Left lung (tissue), 4 donors: ENCODE measurements at regions not wholly inside any gene's neighbourhood (a gene's known extent, or its start where the extent isn't known, plus 50 kb on each side); places are given as distances from the start of the nearest gene placed in this dataset.
A peak's percentile ranks its signal among the peaks of the same experiment; 100 is the strongest.

ENCODE experiments used
- ATAC-seq: fragments of 200-7000 bp; cut with Tn5 transposase; one replicate; pipeline ENCODE4 v1.9.1; 2020; ENCODE audit warnings: moderate library complexity
- DNase-seq, 4 donors: peaks; one replicate each; pipeline ENCODE4 v3.0.0-alpha.2; 2013 to 2020
- H3K27ac ChIP-seq, 2 donors: fragments of 200-600 bp; sonication (generic) in 1 of 2; one replicate each; pipeline versions ENCODE4 v1.5.0 to v1.8.0; 2020 to 2021
- H3K27me3 ChIP-seq, 2 donors: fragments of 200-600 bp; sonication (generic) in 1 of 2; one replicate each; pipeline versions ENCODE4 v1.5.0 to v1.8.0; 2020 to 2021
- H3K36me3 ChIP-seq, 2 donors: fragments of 200-600 bp; sonication (generic) in 1 of 2; one replicate each; pipeline versions ENCODE4 v1.5.0 to v1.8.0; 2020 to 2021
- H3K4me1 ChIP-seq, 2 donors: fragments of 200-600 bp; one replicate each; pipeline ENCODE4 v1.8.0; 2021
- H3K4me3 ChIP-seq, 2 donors: fragments of 200-600 bp; sonication (generic) in 1 of 2; one replicate each; pipeline versions ENCODE4 v1.5.0 to v1.8.0; 2020 to 2021; ENCODE audit warnings: mild to moderate bottlenecking in 1 of 2
- H3K9me3 ChIP-seq, 2 donors: fragments of 200-600 bp; sonication (generic) in 1 of 2; one replicate each; pipeline versions ENCODE4 v1.5.0 to v1.8.0; 2020 to 2021
- intact Hi-C, 2 donors: fragments of 100-400 bp; cut with DNase I; formaldehyde crosslinking; loops; one replicate each; pipeline versions ENCODE4 v1.11.2 to v1.14.2; 2022
- TF ChIP-seq, protein P1 (sequence below), 2 donors: fragments of 200-600 bp; sonication (generic) in 1 of 2; IDR thresholded peaks; one replicate each; pipeline versions ENCODE4 v1.5.0 to v1.8.0; 2021; ENCODE audit warnings: antibody characterized with exemption in 2 of 2
- donor health status: DM: no; HTN: yes; CAD: no.
- donor health status: DM: no; HTN: no; CAD: no.

DNA sequence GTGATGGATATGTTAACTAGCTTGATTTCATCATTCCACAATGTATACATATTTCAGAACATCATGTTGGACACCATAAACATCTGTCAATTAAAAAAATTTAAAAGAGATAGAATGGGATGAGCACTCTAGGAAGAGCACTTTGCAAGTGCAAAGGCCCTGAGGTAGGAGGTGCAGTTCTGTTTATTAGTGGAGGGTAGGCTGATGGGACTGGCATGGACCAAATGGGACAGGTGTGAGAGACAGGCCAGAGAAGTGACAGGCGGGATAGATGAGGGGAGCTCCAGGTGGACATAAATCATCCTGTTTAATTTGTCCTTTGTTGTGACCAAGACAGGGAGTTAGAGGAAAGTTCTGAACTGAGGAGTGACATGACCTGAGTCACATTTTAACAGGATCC, 477.9 kb downstream of the TSN start:
- H3K36me3 ChIP-seq = no peaks in the 10 kb centered on the region
- H3K4me3 ChIP-seq = no peak overlapping the region
- intact Hi-C loops = no loop called here
- H3K4me1 ChIP-seq = no peaks in the 10 kb centered on the region
- H3K27me3 ChIP-seq = peaks cover 0 to 3% of the 10 kb centered on the region in 2 donors
- no peaks in the 10 kb centered on the region for H3K9me3 ChIP-seq
- ATAC-seq (no peak), DNase-seq (no peak)
- no peak overlapping the region for H3K27ac ChIP-seq
- TF ChIP-seq, protein P1, sequence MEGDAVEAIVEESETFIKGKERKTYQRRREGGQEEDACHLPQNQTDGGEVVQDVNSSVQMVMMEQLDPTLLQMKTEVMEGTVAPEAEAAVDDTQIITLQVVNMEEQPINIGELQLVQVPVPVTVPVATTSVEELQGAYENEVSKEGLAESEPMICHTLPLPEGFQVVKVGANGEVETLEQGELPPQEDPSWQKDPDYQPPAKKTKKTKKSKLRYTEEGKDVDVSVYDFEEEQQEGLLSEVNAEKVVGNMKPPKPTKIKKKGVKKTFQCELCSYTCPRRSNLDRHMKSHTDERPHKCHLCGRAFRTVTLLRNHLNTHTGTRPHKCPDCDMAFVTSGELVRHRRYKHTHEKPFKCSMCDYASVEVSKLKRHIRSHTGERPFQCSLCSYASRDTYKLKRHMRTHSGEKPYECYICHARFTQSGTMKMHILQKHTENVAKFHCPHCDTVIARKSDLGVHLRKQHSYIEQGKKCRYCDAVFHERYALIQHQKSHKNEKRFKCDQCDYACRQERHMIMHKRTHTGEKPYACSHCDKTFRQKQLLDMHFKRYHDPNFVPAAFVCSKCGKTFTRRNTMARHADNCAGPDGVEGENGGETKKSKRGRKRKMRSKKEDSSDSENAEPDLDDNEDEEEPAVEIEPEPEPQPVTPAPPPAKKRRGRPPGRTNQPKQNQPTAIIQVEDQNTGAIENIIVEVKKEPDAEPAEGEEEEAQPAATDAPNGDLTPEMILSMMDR (IDR thresholded peaks at IDR 0.05) = no peak

DNA sequence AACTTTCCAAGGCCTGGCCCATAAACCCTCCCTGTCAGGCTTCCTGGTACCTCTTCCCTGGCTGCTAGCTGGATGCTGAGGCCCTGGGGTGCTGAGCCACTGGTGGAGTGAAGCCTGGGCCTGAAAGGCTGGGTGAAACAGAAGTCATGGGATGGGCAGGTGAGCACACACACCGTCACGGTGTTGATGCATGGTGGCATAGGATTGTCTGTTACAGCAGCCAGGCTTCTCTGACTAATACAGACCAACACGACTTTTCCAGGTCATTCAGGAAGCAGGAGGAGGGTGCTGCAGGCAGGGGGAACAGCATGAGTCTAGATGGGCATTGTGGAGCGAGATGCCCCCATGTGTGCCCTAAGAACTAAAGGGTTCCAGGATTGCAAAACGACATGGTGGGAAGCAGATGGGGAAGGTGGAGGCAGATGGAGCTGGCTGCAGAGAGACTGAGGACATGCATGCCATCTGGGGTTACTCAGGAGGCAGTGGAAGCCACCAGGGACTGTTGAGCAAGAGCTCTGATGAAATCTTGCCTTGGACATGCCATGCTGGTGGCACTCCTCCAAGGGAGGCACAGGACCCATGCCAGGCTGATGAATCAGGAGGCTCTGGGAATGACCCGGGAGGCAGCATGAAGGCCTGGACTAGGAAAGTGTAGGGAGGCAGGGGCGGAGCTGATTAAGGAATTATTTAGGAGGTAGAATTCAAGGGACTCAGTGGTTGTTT, 480.9 kb downstream of the TSN start:
- intact Hi-C loops = no loop called here
- Histone ChIP-seq H3K9me3 (no peaks in the 10 kb centered on the region), H3K36me3 (no peaks in the 10 kb centered on the region), H3K27me3 (peaks cover 0 to 3% of the 10 kb centered on the region in 2 donors), H3K27ac (no peak overlapping the region), H3K4me1 (no peaks in the 10 kb centered on the region), H3K4me3 (no peak overlapping the region)
- DNase-seq = peak in 1 of 4 donors; percentile 34
- ATAC-seq = peak; percentile 40
- TF ChIP-seq, protein P1 (IDR thresholded peaks at IDR 0.05) = no peak

DNA sequence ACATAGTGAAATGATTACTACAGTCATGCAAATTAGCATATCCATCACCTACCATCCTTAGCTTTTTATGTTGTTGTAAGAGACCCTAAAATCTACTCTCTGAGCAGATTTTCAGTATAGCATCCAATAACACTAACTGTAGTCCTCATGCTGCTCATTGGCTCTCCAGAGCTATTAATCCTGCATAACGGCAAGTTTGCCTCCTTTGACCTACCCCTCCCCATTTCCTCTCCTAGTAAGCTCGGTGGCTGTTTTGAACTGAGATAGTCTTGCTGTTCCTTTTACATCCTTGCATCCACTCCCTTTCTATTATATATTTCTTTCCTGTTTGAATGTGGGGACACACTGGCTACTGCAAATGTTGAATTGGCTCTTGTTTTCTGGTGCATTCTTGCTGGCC, 481.5 kb downstream of the TSN start:
- Histone ChIP-seq H3K27me3 (peaks cover 0 to 3% of the 10 kb centered on the region in 2 donors), H3K27ac (no peak overlapping the region), H3K4me1 (no peaks in the 10 kb centered on the region), H3K4me3 (no peak overlapping the region), H3K36me3 (no peaks in the 10 kb centered on the region), H3K9me3 (no peaks in the 10 kb centered on the region)
- intact Hi-C loops = no loop called here
- ATAC-seq (no peak), DNase-seq (no peak)
- TF ChIP-seq, protein P1 (IDR thresholded peaks at IDR 0.05) = no peak

DNA sequence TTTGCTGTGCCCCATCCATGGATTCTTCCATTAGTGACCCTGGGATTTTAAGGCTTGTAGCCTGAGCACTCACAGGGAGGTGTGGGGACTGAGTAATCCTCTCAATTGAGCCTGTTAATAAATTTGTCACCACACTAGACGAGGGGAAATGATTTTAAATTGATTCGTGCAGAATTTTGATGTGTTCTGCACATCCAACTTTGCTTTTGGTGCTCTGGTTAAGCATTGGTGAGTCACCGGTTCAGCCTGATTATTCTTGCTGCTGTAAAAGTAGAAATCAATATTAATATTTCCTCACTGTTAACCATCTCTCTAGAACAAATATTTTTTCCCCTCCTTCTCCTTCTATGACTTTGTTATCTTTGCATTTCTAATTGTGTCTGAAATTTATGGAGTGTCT, 482.0 kb downstream of the TSN start:
- H3K27ac ChIP-seq = no peak overlapping the region
- peaks cover 0 to 3% of the 10 kb centered on the region in 2 donors for H3K27me3 ChIP-seq
- H3K36me3 ChIP-seq = no peaks in the 10 kb centered on the region
- intact Hi-C loops = no loop called here
- H3K4me1 ChIP-seq = no peaks in the 10 kb centered on the region
- TF ChIP-seq, protein P1 (IDR thresholded peaks at IDR 0.05) = no peak
- no peaks in the 10 kb centered on the region for H3K9me3 ChIP-seq
- ATAC-seq = no peak
- DNase-seq = no peak
- H3K4me3 ChIP-seq = no peak overlapping the region

DNA sequence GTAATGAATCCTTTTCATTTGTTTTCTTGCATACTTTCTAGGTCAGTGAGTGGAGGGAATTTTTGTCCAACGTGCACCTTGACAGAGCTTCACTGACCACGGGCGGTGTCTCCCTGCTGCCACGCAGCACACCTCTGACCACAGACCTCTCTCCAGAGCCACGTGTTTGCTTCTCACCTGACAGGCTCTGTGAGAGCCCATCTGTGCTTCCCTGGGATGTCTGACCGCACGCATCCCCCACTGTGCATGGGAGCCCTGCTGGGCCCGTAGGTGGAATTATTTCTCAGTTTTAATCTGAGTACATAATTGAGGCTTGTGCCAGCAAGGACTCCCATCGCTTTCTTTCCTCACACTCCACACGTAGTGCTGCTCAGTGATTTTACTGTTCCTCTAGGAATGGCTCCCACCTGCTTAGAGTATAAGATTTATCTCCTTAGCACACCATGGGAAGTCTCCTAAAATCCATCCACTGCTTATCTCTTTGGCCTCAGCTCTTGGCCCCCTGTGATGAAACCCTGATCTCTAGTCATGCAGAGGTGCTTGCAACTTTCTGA, 482.6 kb downstream of the TSN start:
- ATAC-seq (no peak), DNase-seq (no peak)
- H3K27me3 ChIP-seq = peaks cover 0 to 3% of the 10 kb centered on the region in 2 donors
- no peaks in the 10 kb centered on the region for H3K9me3 ChIP-seq
- H3K27ac ChIP-seq = no peak overlapping the region
- no peaks in the 10 kb centered on the region for H3K4me1 ChIP-seq
- H3K36me3 ChIP-seq = no peaks in the 10 kb centered on the region
- TF ChIP-seq, protein P1 (IDR thresholded peaks at IDR 0.05) = no peak
- H3K4me3 ChIP-seq = no peak overlapping the region
- intact Hi-C loops = no loop called here
